ENCODE measurements at regions not wholly inside any gene's neighbourhood (a gene's known extent, or its start where the extent isn't known, plus 50 kb on each side); places are given as distances from the start of the nearest gene placed in this dataset.

DNA sequence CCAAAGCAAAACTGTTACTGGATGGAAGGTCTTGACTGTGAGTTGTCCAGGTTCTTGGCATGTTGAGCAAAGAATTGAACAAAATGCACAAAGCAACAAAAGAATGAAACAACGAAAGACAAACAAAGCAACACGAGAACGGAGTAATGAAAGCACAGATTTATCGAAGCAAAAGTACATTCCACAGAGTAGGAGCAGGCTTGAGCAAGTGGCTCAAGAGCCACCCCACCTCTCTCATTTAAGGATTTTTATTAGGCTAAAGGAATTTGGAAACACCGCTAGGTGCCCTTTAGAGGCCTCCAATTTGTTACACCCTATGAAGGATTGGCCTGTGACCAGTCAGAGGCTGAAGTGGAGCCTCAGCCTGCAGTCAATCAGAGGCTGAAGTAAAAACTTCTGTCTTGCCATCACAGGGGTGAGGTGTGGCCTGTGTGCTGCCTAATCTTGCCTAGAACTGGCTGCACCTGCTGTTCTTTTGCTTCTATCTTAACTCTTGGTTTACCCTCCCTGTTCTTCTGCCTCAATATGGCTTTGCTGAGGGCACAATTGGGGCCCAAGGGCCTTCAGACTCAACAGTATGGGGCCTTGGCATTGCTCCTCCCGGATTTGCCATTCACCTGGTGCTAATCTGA, 59.4 kb upstream of the FTH1 start:
- ATAC-seq (no peak), DNase-seq (no peak)

- DNase-seq = peak; percentile 60
- ATAC-seq = peak; percentile 82
These were observed 58.2 kb upstream of the FTH1 start for GRCh38 chr11:62025487-62026105.

DNA sequence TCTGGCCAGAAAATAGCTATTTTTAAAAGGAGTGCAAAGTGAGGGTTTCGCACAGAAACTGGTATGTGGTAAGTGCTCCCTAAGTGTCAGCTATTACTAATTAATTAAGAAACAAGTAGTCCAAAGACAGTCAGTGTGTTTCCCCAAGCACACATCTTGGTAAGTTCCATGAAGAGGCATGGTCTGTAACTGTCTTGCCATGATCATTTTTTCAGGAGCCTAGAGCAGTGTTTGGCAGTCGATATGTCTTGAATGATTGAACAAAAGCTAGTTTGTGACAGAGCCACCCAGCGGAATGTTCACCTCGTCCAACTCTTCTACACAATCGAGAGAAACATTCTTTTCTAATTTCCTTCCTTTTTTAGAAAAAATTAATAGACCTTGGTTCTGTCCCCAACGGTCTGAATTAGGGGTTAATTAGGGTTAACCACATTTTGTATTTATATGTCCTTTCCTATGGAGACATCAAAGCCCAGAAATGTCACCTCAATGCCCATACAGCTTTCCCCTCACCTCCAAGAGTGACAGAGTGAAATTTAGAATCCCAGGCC, 57.6 kb upstream of the FTH1 start:
- ATAC-seq (no peak), DNase-seq (no peak)

- DNase-seq = no peak
- no peak for ATAC-seq
These were observed 54.8 kb upstream of the FTH1 start for GRCh38 chr11:62022211-62022610.

DNA sequence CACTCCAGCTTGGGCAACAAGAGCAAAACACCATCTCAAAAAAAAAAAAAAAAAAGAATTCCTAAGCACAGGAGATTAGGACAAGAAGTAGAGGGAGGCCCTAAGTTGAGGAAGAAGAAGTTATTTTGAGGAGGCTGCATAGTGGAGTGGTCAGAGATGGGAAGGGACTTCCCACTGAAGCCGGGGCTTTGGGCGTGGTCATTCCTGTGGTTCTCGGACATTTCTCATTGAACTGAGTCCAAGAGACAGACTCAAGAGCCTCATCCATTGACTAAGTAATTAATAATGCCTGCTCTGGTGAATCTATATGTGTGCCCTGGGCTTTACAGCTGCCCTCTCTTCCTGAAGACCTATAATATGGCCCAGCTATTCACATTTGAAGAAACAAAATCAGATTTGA, 53.2 kb upstream of the FTH1 start:
- ATAC-seq = no peak
- no peak for DNase-seq

GRCh38 chr11:62018981-62019664, 51.7 kb upstream of the FTH1 start:
- DNase-seq (no peak), ATAC-seq (no peak)

DNA sequence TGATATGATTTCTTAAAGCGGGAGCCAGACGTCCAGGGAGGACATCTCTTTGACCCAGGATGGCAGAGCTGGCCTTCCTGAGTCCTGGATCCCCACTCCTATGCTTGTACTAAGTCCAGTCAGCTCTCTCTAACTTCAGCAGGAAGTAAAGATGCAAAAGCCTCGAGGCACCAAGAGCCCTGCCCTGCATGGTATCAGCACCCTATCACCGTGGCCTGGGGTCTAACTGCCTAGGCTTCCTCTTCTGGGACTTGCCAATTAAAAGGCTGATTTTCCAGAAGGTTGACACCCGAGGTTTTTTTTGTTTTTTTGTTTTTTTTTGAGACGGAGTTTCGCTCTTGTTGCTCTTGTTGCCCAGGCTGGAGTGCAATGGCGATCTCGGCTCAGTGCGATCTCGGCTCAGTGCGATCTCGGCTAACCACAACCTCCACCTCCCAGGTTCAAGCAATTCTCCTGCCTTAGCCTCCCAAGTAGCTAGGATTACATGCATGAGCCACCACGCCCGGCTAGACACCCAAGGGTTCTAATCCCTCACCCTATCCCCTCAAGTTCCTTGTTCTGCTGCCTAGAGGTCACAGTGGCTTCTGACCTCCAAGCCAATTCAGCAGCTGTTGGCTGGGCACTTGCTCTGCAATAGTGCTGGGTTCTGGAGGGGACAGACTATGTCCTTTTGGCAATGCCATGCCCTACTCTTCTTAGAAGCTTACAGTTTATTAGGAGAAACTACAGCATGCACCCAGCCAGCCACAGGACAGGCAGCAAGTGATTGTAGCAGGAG, 50.6 kb upstream of the FTH1 start:
- DNase-seq (no peak), ATAC-seq (no peak)
